HG02798 (cell line): ENCODE measurements at regions not wholly inside any gene's neighbourhood (a gene's known extent, or its start where the extent isn't known, plus 50 kb on each side); places are given as distances from the start of the nearest gene placed in this dataset.

Source experiments
- ATAC-seq: cut with Tn5 transposase; IDR thresholded peaks from one replicate; pipeline ENCODE4 v1.9.1; 2021; ENCODE audit warnings: mild to moderate bottlenecking; ENCODE audit not compliant: unreplicated experiment, poor library complexity

DNA sequence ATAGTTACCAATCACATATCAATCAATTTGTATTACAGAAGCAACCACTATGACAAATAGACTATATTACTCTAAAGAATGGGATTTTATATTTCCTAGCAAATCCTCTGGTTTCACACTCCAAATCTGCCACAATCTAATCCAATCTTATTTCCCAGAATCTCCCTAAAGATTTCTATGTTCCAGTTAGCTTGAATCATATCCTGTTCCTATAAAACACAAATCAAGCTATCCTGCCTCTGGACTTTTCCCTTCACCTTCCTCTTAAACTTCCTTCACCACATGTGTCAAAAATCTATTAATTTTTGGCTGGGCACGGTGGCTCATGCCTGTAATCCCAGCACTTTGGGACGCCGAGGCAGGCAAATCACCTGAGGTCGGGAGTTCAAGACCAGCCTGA is 50.0 kb downstream of the PIK3C2A start:
- ATAC-seq = no peak

DNA sequence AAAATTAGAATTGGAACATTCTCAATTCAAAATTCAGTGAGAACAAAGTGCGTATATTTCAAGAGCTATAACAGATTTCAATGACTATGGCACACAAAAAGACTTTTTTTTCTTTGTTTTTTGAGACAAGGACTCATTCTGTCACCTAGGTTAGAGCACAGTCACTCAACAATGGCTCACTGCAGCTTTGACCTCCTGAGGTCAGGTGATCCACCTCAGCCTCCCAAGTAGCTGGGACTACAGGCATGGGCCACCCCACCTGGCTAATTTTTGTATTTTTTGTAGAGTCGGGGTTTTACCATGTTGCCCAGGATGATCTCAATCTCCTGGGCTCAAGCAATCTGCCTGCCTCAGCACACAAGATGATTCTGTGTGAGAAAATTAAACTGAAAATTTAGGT is 51.5 kb downstream of the PIK3C2A start:
- no peak for ATAC-seq

DNA sequence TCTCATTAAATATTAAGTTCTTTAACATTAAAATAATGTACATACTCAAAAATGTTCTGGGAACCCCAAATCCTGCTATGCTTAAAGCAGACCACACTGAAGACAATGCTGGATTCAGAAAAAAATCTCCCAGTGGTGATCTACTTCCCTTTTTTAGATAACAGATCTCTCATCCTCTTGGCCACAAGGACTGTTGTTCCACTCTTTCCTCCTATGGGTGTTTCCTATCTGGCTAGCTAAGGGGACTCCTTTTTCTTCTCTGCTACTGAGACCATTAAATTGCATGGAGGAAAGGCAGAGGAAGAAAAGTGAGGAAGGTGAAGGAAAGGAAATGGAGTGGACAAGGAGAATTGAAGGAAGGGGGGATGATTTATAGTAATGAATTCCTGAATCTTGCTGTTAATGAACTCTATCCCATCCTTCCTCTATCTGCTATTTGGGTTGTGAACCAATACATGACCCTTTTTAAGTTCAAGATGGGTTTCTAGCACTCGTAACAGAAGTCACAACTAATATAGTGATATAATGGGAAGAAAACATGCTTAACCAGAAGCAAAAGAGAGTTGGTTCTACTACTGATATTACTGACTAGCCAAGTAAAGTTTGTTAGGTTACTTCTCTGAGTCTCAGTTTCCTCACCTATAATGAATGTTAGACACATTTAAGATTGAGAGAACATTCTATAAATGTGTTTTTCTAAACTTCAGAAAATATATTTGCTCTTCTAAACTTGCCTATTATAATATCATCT is 53.2 kb downstream of the PIK3C2A start:
- peak; percentile 46 for ATAC-seq

DNA sequence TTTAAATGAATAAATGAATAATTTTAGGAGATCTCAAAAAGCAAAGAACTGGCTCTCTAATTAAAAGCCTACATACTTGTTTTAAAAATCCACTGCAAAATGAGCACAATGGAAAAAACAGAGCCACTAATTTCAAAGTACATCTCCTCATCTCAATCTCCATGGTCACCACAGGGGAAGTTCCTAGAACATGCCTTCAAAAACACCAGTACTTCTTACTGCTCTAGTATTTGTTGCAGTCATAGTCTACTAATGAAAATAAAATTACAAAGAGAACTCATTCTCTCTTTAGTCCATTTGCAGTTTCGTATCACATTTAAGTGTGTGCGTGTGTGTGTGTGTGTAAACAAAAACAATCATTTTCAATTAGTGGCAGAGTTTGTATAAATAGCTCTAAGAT is 54.0 kb downstream of the PIK3C2A start:
- ATAC-seq = no peak

DNA sequence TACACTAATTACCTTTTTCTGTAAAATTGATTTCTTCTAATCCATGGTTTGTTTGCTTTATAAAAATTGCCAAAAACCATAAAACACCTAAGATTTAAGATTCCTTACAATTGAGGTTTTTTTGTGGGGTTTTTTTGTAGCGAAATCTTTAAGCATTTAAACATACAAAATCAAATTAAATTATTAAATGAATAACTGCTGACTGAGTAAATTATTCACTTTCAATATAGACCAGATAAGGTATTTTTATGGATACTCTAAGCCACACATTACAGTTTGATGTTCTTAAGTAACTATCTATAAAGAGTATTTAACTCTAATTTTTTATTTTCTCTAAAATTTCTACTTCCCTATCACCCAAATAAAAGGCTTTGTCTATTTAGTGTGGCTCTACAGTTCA is 55.5 kb downstream of the PIK3C2A start:
- ATAC-seq = no peak

DNA sequence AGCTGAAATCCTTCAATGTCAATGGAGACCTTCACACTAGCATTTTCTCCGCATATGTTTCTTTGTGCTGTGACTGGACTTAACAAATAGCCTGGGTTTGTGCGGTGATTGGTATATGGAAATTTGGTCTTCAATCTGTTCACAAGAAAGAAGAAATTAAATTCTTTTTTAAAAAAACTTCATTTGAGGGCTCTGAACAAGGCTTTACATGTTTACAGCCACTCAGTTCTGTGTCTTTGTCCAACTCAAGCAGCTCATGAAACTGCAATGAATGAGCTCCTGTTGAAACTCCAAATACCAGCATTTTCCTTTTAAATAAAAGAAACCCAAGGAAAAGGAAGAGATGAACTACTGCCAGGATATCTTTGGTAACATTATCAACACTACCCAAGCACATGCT is 57.3 kb downstream of the PIK3C2A start:
- no peak for ATAC-seq

DNA sequence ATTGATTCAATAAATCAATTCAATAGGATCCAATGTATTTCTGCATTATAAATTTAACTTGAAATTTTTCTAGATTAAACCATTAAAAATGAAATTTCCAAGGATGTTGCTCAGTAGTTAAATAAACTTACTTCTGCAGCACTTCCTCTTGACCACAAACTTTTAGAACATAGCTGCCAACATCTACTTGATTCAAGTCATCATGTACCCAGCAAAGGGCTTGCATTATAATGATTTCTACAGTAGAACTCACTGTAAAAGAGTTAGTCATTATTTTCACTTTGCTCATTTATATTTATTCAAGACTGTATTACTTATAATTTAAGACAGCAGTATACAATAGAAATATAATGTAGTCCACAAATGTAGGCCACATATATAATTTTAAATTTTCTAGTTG is 59.2 kb downstream of the PIK3C2A start:
- no peak for ATAC-seq

DNA sequence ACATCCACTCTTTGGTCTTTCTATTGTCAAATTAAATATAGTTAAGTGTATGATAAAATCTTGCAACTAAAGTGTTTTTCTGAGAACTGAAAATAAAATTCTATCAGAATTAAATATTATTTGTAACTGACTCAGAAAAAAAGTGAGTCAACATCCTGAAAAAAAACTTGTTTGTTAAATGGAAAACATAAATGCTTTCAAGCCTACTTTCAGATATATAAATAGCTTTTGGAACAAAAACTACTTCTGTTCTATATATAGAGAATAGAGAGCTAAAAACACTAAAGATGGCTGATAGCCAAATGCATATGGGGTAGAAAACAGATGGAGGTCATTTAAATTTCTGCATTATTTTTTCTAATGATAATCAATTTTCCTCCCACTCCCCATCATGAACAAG is 61.8 kb downstream of the PIK3C2A start:
- no peak for ATAC-seq

DNA sequence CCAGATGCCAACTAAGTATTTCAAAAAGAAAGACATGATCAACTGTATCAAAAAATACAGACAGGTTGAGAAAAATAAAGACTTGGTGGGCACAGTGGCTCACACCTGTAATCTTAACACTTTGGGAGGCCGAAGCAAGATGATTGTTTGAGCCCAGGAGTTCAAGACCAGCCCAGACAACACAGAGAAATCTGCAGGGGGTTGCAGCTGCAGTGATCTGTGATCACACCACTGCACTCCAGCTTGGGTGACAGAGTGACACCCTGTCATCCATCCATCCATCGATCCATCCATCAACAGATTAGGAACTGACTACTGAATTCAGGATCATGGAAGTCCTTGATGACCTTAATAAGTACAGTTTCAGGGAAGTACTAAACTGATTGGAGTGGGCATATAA is 65.0 kb upstream of the RPS13 start:
- no peak for ATAC-seq

DNA sequence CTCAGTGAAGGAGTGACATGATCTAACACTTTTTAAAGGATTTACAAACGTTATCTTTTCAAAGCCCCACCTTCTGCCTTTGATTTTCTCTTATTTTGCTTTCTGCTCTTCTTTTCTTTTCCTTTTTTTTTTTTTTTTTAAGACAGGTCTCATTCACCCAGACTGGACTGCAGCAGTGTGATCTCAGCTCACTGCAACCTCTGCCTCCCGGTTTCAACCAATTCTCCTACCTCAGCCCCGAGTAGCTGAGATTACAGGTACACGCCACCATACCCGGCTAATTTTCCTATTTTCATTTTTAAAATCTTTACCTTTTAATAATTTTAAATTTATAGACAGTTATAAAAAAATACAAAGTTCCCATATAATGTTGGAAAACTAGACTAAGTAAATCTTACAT is 63.7 kb upstream of the RPS13 start:
- no peak for ATAC-seq

DNA sequence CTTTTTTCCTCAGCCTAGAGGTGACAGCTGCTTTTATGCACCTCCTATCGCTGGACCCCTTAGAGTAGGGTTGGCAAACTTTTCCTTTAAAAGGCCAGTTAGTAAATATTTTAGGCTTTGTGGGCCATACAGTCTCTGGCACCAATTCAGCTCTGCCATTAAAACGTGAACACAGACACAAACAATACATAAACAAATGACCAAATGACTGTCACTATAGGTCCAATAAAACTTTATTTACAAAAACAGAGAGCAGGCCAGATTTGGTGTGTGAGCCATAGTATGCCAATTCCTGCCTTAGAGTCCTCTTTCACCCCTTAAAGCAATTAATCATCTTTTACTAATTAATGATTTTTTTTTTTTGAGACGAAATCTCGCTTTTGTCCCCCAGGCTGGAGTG is 61.1 kb upstream of the RPS13 start:
- no peak for ATAC-seq

DNA sequence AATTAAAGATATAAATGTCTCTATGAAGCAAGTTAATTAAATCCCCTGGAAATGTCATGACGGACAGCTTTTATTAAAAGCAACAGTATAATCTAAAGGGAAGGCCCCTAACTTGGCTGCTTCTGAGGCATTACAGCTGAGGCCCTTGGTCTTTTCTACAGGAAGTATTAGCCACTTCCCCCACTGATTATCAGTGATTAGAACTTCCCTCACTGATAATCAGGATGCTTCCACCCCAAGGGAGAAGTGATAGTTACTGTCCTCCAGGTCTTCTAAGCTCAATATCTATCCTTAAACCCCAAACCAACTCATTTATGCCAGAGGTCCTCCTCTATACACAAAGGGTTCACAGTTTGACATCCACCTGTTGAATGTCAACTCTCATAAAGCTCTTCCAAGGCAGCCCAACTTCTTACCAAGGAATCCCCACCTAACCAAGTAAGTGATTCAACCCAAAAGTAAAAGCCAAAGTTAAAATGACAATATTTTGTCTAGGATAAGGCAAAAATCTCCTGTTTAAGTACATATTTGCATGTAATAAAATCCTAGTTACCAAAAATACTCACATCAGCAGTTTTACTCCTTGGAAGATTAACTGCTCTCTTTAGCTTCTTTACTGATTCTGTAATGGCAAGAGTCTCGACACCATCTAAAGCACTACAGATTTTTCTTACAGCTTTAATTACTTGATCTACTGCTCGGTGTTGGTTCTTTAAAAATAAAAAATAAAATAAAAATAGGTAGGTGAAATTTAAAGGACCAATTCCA is 58.6 kb upstream of the RPS13 start:
- ATAC-seq = no peak

DNA sequence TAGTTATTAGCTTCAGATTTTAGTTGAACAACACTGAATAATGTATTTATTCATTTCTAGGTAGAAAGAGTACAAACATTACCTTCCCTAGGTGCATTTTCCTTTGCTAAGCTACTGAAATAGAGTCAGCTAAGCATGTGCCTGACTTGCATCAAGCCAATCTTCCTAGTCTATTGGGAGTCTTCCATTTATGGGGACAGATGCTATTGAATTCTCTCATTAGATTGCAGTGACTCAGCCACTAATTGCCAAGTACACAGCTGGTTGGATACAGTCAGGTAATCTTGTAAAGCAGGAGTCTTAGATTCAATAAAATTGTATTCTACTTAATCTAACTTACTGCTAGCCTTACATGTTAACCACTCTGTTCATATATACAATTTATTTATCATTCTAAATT is 55.2 kb upstream of the RPS13 start:
- no peak for ATAC-seq

DNA sequence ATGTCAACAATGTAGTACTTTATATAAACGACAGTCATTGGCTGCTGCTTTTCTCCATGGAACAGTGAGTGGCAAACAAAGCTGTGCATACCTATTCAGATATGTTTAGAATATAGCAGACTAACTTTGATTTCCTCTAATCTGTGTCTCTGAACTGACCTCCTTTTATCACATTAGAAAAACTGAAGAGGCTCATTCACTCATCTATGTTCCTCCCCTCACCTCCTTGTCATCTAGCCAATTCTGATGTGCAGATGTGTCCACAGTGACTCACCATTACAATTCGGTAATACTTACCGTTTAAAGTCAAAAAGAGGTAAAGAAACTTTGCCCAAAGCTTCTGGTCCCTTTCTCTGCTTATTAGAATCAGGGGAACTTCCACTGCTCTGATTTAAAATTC is 51.5 kb upstream of the RPS13 start:
- no peak for ATAC-seq
